ENCODE measurements at regions not wholly inside any gene's neighbourhood (a gene's known extent, or its start where the extent isn't known, plus 50 kb on each side); places are given as distances from the start of the nearest gene placed in this dataset.

- no peak for TF ChIP-seq MAX (IDR thresholded peaks at IDR 0.05)
- TF ChIP-seq, protein P1, sequence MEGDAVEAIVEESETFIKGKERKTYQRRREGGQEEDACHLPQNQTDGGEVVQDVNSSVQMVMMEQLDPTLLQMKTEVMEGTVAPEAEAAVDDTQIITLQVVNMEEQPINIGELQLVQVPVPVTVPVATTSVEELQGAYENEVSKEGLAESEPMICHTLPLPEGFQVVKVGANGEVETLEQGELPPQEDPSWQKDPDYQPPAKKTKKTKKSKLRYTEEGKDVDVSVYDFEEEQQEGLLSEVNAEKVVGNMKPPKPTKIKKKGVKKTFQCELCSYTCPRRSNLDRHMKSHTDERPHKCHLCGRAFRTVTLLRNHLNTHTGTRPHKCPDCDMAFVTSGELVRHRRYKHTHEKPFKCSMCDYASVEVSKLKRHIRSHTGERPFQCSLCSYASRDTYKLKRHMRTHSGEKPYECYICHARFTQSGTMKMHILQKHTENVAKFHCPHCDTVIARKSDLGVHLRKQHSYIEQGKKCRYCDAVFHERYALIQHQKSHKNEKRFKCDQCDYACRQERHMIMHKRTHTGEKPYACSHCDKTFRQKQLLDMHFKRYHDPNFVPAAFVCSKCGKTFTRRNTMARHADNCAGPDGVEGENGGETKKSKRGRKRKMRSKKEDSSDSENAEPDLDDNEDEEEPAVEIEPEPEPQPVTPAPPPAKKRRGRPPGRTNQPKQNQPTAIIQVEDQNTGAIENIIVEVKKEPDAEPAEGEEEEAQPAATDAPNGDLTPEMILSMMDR (IDR thresholded peaks at IDR 0.05; ENCODE audit: low read depth, low read length, missing input control) = no peak
- no peak for TF ChIP-seq YY1 (IDR thresholded peaks at IDR 0.05)
- TF ChIP-seq, protein P2, sequence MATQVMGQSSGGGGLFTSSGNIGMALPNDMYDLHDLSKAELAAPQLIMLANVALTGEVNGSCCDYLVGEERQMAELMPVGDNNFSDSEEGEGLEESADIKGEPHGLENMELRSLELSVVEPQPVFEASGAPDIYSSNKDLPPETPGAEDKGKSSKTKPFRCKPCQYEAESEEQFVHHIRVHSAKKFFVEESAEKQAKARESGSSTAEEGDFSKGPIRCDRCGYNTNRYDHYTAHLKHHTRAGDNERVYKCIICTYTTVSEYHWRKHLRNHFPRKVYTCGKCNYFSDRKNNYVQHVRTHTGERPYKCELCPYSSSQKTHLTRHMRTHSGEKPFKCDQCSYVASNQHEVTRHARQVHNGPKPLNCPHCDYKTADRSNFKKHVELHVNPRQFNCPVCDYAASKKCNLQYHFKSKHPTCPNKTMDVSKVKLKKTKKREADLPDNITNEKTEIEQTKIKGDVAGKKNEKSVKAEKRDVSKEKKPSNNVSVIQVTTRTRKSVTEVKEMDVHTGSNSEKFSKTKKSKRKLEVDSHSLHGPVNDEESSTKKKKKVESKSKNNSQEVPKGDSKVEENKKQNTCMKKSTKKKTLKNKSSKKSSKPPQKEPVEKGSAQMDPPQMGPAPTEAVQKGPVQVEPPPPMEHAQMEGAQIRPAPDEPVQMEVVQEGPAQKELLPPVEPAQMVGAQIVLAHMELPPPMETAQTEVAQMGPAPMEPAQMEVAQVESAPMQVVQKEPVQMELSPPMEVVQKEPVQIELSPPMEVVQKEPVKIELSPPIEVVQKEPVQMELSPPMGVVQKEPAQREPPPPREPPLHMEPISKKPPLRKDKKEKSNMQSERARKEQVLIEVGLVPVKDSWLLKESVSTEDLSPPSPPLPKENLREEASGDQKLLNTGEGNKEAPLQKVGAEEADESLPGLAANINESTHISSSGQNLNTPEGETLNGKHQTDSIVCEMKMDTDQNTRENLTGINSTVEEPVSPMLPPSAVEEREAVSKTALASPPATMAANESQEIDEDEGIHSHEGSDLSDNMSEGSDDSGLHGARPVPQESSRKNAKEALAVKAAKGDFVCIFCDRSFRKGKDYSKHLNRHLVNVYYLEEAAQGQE (IDR thresholded peaks at IDR 0.05) = no peak
- no peak for TF ChIP-seq JUND (IDR thresholded peaks at IDR 0.05)
- TF ChIP-seq GABPA (IDR thresholded peaks at IDR 0.05 in 1 of 2, conservative IDR thresholded peaks at IDR 0.05 in 1 of 2) = no peak
These were observed 849.9 kb downstream of the RNF144A start for GRCh38 chr2:7766978-7767565.
